A549 (cell line): ENCODE measurements at regions not wholly inside any gene's neighbourhood (a gene's known extent, or its start where the extent isn't known, plus 50 kb on each side); places are given as distances from the start of the nearest gene placed in this dataset.

Experiments used
- ATAC-seq, 2 experiments: fragments of 200-7000 bp in 1 of 2; fragments of >200 bp in 1 of 2; cut with Nextera tagmentation in 1 of 2; cut with Tn5 transposase in 1 of 2; 3 replicates each; pipeline versions ENCODE4 v1.8.0 to v1.9.1; 2018 to 2020; ENCODE audit warnings: mild to moderate bottlenecking in 1 of 2, moderate library complexity in 1 of 2
- CTCF ChIA-PET: fragments of 300-600 bp; sonication (Branson Sonifier 250); formaldehyde crosslinking; extraction: SDS; loops from one replicate; lab custom pipeline; 2021; ENCODE audit warnings: antibody characterized with exemption, inconsistent platforms; lab: Yijun Ruan, JAX
- POLR2A ChIA-PET: fragments of 350-600 bp; formaldehyde crosslinking; extraction: SDS; loops from one replicate; lab custom pipeline; 2021; ENCODE audit warnings: antibody characterized with exemption, inconsistent platforms; lab: Yijun Ruan, JAX
- DNase-seq, 2 experiments: peaks; one replicate each; pipeline versions ENCODE4 v3.0.0 to v3.0.0-alpha.2; 2011 to 2016; ENCODE audit warnings: low read depth in 1 of 2, low spot score in 1 of 2
- FAIRE-seq: peaks from 2 replicates; lab custom pipeline; 2011; peaks lifted over from hg19 to GRCh38; lab: Jason Lieb, UNC
- H3K27ac ChIP-seq, 2 experiments: fragments of >200 bp; sonication (Bioruptor Twin); formaldehyde crosslinking; 3 replicates each; pipeline ENCODE4 v1.5.1; 2016 to 2017
- H3K4me1 ChIP-seq: fragments of >200 bp; sonication (Bioruptor Twin); formaldehyde crosslinking; 3 replicates; pipeline ENCODE4 v1.6.1; 2016
- H3K4me2 ChIP-seq: fragments of >200 bp; sonication (Bioruptor Twin); formaldehyde crosslinking; 3 replicates; pipeline ENCODE4 v1.6.1; 2016
- H3K4me3 ChIP-seq: fragments of >200 bp; sonication (Bioruptor Twin); formaldehyde crosslinking; 3 replicates; pipeline ENCODE4 v1.5.1; 2016
- H3K9me3 ChIP-seq: fragments of >200 bp; sonication (Bioruptor Twin); formaldehyde crosslinking; 3 replicates; pipeline ENCODE4 v1.6.1; 2016
- BHLHE40 ChIP-seq: IDR thresholded peaks from 2 replicates; pipeline ENCODE4 v1.6.1; 2012; ENCODE audit warnings: low read depth, low read length, inconsistent platforms
- CBX8 ChIP-seq: fragments of 200-600 bp; sonication (generic); IDR thresholded peaks from 2 replicates; pipeline ENCODE4 v1.6.1; 2016
- CHD4 ChIP-seq: fragments of 200-600 bp; sonication (generic); IDR thresholded peaks from 2 replicates; pipeline ENCODE4 v1.6.1; 2016; ENCODE audit warnings: antibody characterized with exemption, mild to moderate bottlenecking, borderline replicate concordance
- ESRRA ChIP-seq: fragments of 150-350 bp; IDR thresholded peaks from 2 replicates; pipeline ENCODE4 v1.6.1; 2014; ENCODE audit warnings: mild to moderate bottlenecking, low read length, borderline replicate concordance
- FOSL2 ChIP-seq, 2 experiments: fragments of 450-650 bp in 1 of 2; fragments of >200 bp in 1 of 2; sonication (Bioruptor Twin) in 1 of 2; formaldehyde crosslinking; IDR thresholded peaks; 2 replicates each; pipeline versions ENCODE4 v1.5.0 to v1.6.1; 2016 to 2020; ENCODE audit warnings: mild to moderate bottlenecking in 1 of 2, moderate library complexity in 1 of 2
- FOXS1 ChIP-seq: fragments of 250-450 bp; sonication (Bioruptor Pico); IDR thresholded peaks from 2 replicates; pipeline ENCODE4 v1.5.0; 2020; ENCODE audit warnings: mild to moderate bottlenecking, moderate library complexity
- GATA3 ChIP-seq: IDR thresholded peaks from 2 replicates; pipeline ENCODE4 v1.6.1; 2012; ENCODE audit warnings: borderline replicate concordance
- MAX ChIP-seq: IDR thresholded peaks from 2 replicates; pipeline ENCODE4 v1.6.1; 2012
- MAZ ChIP-seq: fragments of 150-350 bp; IDR thresholded peaks from 2 replicates; pipeline ENCODE4 v1.6.1; 2014; ENCODE audit warnings: antibody characterized with exemption, low read depth, low read length, borderline replicate concordance
- MYC ChIP-seq: IDR thresholded peaks from 2 replicates; pipeline ENCODE4 v1.6.1; 2012; ENCODE audit warnings: mild to moderate bottlenecking, inconsistent platforms, low read length, improper control_type of control experiment, borderline replicate concordance
- NPAS2 ChIP-seq: fragments of 250-450 bp; sonication (Bioruptor Pico); IDR thresholded peaks from 2 replicates; pipeline ENCODE4 v1.8.0; 2022; ENCODE audit warnings: mild to moderate bottlenecking, moderate library complexity, borderline replicate concordance
- NR3C1 ChIP-seq: fragments of >200 bp; sonication (Bioruptor Twin); formaldehyde crosslinking; IDR thresholded peaks from 3 replicates; pipeline ENCODE4 v1.6.1; 2017
- PHF8 ChIP-seq: fragments of 200-600 bp; sonication (generic); IDR thresholded peaks from 2 replicates; pipeline ENCODE4 v1.6.1; 2016; ENCODE audit warnings: low read depth, mild to moderate bottlenecking, antibody characterized with exemption, moderate library complexity, borderline replicate concordance
- POLR2A ChIP-seq: IDR thresholded peaks from 2 replicates; pipeline ENCODE4 v1.6.1; 2012; ENCODE audit warnings: mild to moderate bottlenecking, low read length
- POLR2AphosphoS2 ChIP-seq: conservative IDR thresholded peaks from 2 replicates; pipeline ENCODE4 v1.6.1; 2012; ENCODE audit warnings: low read length, improper control_type of control experiment, inconsistent platforms
- RARB ChIP-seq: fragments of 250-450 bp; sonication (Bioruptor Pico); IDR thresholded peaks from 2 replicates; pipeline ENCODE4 v1.8.0; 2021; ENCODE audit warnings: mild to moderate bottlenecking, moderate library complexity
- REST ChIP-seq: fragments of 200-600 bp; sonication (generic); IDR thresholded peaks from 2 replicates; pipeline ENCODE4 v1.6.1; 2016; ENCODE audit warnings: antibody characterized with exemption, mild to moderate bottlenecking, moderate library complexity
- SREBF2 ChIP-seq: fragments of 450-650 bp; IDR thresholded peaks from 2 replicates; pipeline ENCODE4 v1.6.1; 2014; ENCODE audit warnings: mild to moderate bottlenecking, moderate library complexity
- TFCP2L1 ChIP-seq: fragments of 250-450 bp; sonication (Bioruptor Pico); IDR thresholded peaks from 2 replicates; pipeline ENCODE4 v1.5.0; 2021; ENCODE audit warnings: mild to moderate bottlenecking
- ZFP36 ChIP-seq: fragments of 450-650 bp; IDR thresholded peaks from 2 replicates; pipeline ENCODE4 v1.6.1; 2014; ENCODE audit warnings: borderline replicate concordance; ENCODE audit not compliant: partially characterized antibody
- WGBS: methylation state at CpG from one replicate; pipeline ENCODE4 v1.1.6; 2017; ENCODE audit errors: missing lambda C conversion rate; 5-methylcytosine and 5-hydroxymethylcytosine counted together
- TF ChIP-seq, protein P1 (sequence below): fragments of 250-450 bp; sonication (Bioruptor Pico); IDR thresholded peaks from 2 replicates; pipeline ENCODE4 v1.5.0; 2021; ENCODE audit warnings: mild to moderate bottlenecking, moderate library complexity, borderline replicate concordance
- TF ChIP-seq, protein P2 (sequence below): fragments of >200 bp; sonication (Bioruptor Twin); formaldehyde crosslinking; IDR thresholded peaks from 3 replicates; pipeline ENCODE4 v1.6.1; 2016

DNA sequence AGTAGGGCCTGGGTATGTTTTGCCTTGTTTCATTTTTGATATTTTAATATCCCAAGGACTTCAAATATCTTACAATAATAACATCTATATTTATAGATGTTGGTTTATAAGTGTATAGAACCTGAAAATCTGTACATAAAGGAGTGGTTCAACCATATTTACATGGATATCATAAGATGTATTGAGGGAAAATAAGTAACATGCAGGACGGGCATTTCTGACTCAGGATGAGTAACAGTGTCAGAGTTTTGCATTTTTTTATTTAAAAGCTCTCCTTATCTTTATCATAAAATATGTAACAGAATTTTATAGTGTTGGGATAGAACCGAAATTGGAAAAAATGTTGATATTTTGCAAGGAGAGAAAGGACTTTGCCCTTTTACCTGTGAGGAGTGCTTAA is 1438.7 kb downstream of the REEP3 start (continued):
- TF ChIP-seq TFCP2L1 (CRISPR knock-in tag), result no peak
- no peak for TF ChIP-seq CHD4
- no peak for TF ChIP-seq CBX8
- TF ChIP-seq ESRRA, result no peak
- TF ChIP-seq MAZ, result no peak
- TF ChIP-seq FOSL2 (IDR thresholded peaks at IDR 0.05), result no peak
- TF ChIP-seq FOSL2 (CRISPR knock-in tag; IDR thresholded peaks at IDR 0.05), result no peak
- TF ChIP-seq NPAS2 (CRISPR knock-in tag), result no peak
- TF ChIP-seq BHLHE40, result no peak
- no peak for TF ChIP-seq POLR2A

- CTCF ChIA-PET, result no interaction called here
Measured at GRCh38 chr10:64973391-64973790, 1452.2 kb downstream of the REEP3 start.

More at GRCh38 chr10:64973391-64973790, 1452.2 kb downstream of the REEP3 start:
- WGBS, result 3% methylated on average over 2 of the region's 2 CpGs
- ATAC-seq (no peak), FAIRE-seq (no peak), DNase-seq (no peak)
- Histone ChIP-seq H3K27ac (no peak overlapping the region), H3K4me1 (no peaks in the 10 kb centered on the region), H3K4me3 (no peak overlapping the region), H3K4me2 (no peak overlapping the region), H3K9me3 (no peaks in the 10 kb centered on the region)
- POLR2A ChIA-PET, result no interaction called here
- no peak for TF ChIP-seq MAX
- TF ChIP-seq SREBF2, result no peak
- TF ChIP-seq MAZ, result no peak
- TF ChIP-seq FOXS1 (CRISPR knock-in tag), result no peak
- no peak for TF ChIP-seq MYC
- TF ChIP-seq TFCP2L1 (CRISPR knock-in tag), result no peak
- TF ChIP-seq, protein P1, sequence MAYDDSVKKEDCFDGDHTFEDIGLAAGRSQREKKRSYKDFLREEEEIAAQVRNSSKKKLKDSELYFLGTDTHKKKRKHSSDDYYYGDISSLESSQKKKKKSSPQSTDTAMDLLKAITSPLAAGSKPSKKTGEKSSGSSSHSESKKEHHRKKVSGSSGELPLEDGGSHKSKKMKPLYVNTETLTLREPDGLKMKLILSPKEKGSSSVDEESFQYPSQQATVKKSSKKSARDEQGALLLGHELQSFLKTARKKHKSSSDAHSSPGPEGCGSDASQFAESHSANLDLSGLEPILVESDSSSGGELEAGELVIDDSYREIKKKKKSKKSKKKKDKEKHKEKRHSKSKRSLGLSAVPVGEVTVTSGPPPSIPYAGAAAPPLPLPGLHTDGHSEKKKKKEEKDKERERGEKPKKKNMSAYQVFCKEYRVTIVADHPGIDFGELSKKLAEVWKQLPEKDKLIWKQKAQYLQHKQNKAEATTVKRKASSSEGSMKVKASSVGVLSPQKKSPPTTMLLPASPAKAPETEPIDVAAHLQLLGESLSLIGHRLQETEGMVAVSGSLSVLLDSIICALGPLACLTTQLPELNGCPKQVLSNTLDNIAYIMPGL (CRISPR knock-in tag), result no peak
- no peak for TF ChIP-seq NR3C1
- no peak for TF ChIP-seq POLR2AphosphoS2
- TF ChIP-seq ZFP36, result no peak
- no peak for TF ChIP-seq RARB (CRISPR knock-in tag)
- no peak for TF ChIP-seq GATA3
- no peak for TF ChIP-seq REST
- TF ChIP-seq, protein P2, sequence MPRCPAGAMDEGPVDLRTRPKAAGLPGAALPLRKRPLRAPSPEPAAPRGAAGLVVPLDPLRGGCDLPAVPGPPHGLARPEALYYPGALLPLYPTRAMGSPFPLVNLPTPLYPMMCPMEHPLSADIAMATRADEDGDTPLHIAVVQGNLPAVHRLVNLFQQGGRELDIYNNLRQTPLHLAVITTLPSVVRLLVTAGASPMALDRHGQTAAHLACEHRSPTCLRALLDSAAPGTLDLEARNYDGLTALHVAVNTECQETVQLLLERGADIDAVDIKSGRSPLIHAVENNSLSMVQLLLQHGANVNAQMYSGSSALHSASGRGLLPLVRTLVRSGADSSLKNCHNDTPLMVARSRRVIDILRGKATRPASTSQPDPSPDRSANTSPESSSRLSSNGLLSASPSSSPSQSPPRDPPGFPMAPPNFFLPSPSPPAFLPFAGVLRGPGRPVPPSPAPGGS, result no peak
- no peak for TF ChIP-seq PHF8
